BE2C (cell line): ENCODE measurements at regions not wholly inside any gene's neighbourhood (a gene's known extent, or its start where the extent isn't known, plus 50 kb on each side); places are given as distances from the start of the nearest gene placed in this dataset.
"Not testable (repeated sequence)": the region's sequence is repeated elsewhere in the genome, so short reads cannot be mapped to it uniquely, and the experiment has no call there.

Source experiments
- DNase-seq: peaks from one replicate; pipeline ENCODE4 v3.0.0-alpha.2; 2020
- H3K27me3 ChIP-seq: fragments of 250-450 bp; sonication (Bioruptor Pico); 2 replicates; pipeline ENCODE4 v1.5.1; 2020; ENCODE audit warnings: mild to moderate bottlenecking
- H3K36me3 ChIP-seq: fragments of 250-450 bp; sonication (Bioruptor Pico); 2 replicates; pipeline ENCODE4 v1.5.1; 2020; ENCODE audit warnings: mild to moderate bottlenecking
- H3K4me1 ChIP-seq: fragments of 250-450 bp; sonication (Bioruptor Pico); 2 replicates; pipeline ENCODE4 v1.5.1; 2020
- H3K4me3 ChIP-seq: 2 replicates; pipeline ENCODE4 v1.5.1; 2011; ENCODE audit warnings: low read depth, low read length
- H3K9me3 ChIP-seq: fragments of 250-450 bp; sonication (Bioruptor Pico); 2 replicates; pipeline ENCODE4 v1.5.1; 2020
- TF ChIP-seq, protein P1 (sequence below): IDR thresholded peaks from 2 replicates; pipeline ENCODE4 v1.5.1; 2012; ENCODE audit warnings: mild to moderate bottlenecking, low read depth, low read length

GRCh38 chr18:38174173-38174572, 608.6 kb upstream of the CELF4 start:
- no peaks in the 10 kb centered on the region for H3K9me3 ChIP-seq
- no peak overlapping the region for H3K4me3 ChIP-seq
- H3K4me1 ChIP-seq: no peaks in the 10 kb centered on the region
- no peaks in the 10 kb centered on the region for H3K36me3 ChIP-seq
- TF ChIP-seq, protein P1, sequence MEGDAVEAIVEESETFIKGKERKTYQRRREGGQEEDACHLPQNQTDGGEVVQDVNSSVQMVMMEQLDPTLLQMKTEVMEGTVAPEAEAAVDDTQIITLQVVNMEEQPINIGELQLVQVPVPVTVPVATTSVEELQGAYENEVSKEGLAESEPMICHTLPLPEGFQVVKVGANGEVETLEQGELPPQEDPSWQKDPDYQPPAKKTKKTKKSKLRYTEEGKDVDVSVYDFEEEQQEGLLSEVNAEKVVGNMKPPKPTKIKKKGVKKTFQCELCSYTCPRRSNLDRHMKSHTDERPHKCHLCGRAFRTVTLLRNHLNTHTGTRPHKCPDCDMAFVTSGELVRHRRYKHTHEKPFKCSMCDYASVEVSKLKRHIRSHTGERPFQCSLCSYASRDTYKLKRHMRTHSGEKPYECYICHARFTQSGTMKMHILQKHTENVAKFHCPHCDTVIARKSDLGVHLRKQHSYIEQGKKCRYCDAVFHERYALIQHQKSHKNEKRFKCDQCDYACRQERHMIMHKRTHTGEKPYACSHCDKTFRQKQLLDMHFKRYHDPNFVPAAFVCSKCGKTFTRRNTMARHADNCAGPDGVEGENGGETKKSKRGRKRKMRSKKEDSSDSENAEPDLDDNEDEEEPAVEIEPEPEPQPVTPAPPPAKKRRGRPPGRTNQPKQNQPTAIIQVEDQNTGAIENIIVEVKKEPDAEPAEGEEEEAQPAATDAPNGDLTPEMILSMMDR: no peak
- DNase-seq: no peak
- no peaks in the 10 kb centered on the region for H3K27me3 ChIP-seq

DNA sequence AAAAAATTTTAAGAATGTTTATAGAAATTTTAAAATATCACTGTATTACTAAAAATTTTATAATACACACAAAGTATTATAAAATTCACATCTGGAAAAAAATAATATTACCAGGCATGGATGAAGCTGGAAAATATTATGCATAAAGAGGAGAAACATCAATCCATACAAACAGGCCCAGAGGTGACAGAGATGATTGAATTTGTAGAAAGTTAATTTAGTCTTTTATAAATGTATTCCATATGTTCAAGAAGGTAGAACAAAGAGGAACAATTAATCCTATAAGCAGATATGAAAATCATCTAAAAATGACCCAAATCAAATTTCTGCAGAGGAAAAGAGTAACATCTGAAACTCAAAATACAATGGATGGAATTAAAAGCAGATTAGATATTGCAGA, 605.2 kb upstream of the CELF4 start:
- H3K36me3 ChIP-seq: no peaks in the 10 kb centered on the region
- TF ChIP-seq, protein P1: no peak
- no peak for DNase-seq
- H3K27me3 ChIP-seq: no peaks in the 10 kb centered on the region
- no peaks in the 10 kb centered on the region for H3K9me3 ChIP-seq
- no peak overlapping the region for H3K4me3 ChIP-seq
- H3K4me1 ChIP-seq: no peaks in the 10 kb centered on the region

GRCh38 chr18:38167623-38168022, 602.0 kb upstream of the CELF4 start:
- Histone ChIP-seq H3K9me3 (no peaks in the 10 kb centered on the region), H3K4me1 (no peaks in the 10 kb centered on the region), H3K4me3 (no peak overlapping the region), H3K36me3 (no peaks in the 10 kb centered on the region), H3K27me3 (no peaks in the 10 kb centered on the region)
- TF ChIP-seq, protein P1: no peak
- no peak for DNase-seq

DNA sequence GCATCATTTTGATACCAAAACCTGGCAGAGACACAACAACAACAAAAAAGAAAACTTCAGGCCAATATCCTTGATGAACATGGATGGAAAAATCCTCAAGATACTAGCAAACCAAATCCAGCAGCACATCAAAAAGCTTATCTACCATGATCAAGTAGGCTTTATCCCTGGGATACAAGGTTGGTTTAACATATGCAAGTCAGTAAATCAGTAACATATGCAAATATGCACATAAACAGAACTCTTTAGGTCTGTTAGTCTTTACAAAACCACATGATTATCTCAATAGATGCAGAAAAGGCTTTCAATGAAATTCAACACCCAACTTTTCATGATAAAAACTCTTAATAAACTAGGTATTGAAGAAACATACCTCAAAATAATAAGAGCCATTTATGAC, 587.5 kb upstream of the CELF4 start:
- not testable (repeated sequence) for DNase-seq, H3K9me3 ChIP-seq, H3K4me3 ChIP-seq, H3K36me3 ChIP-seq, H3K4me1 ChIP-seq, H3K27me3 ChIP-seq

- TF ChIP-seq, protein P1: no peak
- Histone ChIP-seq H3K27me3 (no peaks in the 10 kb centered on the region), H3K4me1 (no peaks in the 10 kb centered on the region), H3K9me3 (no peaks in the 10 kb centered on the region), H3K4me3 (no peak overlapping the region), H3K36me3 (no peaks in the 10 kb centered on the region)
- no peak for DNase-seq
Observed at GRCh38 chr18:38116716-38117115, 551.1 kb upstream of the CELF4 start.

DNA sequence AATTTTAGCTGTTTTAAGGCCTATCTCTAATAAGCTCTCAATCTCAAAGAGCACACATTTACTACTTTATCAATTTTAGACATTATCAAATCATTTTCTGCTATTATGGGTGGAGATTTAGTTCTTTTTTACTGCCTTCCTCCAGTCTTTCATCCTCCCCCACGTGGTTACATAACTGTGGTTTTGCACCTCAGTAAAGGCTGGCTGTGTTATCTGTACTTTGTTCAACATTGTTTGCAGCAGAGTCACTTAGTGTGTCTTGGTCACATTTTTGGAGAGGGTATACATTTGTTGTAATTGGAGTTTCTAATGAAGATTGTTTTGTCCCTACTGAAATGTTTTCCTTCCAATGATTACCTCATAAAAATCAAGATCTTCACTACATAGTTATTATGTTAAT, 549.6 kb upstream of the CELF4 start:
- TF ChIP-seq, protein P1: no peak
- Histone ChIP-seq H3K4me1 (no peaks in the 10 kb centered on the region), H3K4me3 (no peak overlapping the region), H3K36me3 (no peaks in the 10 kb centered on the region), H3K9me3 (no peaks in the 10 kb centered on the region), H3K27me3 (no peaks in the 10 kb centered on the region)
- no peak for DNase-seq

DNA sequence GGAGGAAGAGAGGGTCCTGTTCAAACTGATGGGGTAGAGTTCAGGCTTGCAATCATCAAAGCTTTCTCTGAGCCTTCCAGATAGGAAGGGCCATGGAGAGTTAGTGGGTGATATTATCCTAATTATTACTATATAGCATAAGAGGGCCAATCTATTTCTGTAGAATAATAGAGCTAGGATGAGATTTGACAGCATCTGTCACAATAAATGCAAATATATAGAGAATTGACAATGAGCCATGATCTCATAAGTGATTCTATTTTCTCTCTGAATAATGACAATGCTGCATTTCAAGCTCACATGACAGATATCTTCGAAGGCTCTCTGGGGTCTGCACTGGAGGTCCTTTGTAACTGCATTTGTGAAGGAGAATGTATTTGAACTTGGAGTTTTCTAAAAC, 521.9 kb upstream of the CELF4 start:
- Histone ChIP-seq H3K4me1 (no peaks in the 10 kb centered on the region), H3K27me3 (no peaks in the 10 kb centered on the region), H3K9me3 (no peaks in the 10 kb centered on the region), H3K4me3 (no peak overlapping the region), H3K36me3 (no peaks in the 10 kb centered on the region)
- DNase-seq: no peak
- TF ChIP-seq, protein P1: no peak
